Right lung (tissue), 2 donors: ENCODE measurements at regions not wholly inside any gene's neighbourhood (a gene's known extent, or its start where the extent isn't known, plus 50 kb on each side); places are given as distances from the start of the nearest gene placed in this dataset.

ENCODE experiments used
- DNase-seq, 2 donors: peaks; one replicate each; pipeline ENCODE4 v3.0.0-alpha.2; 2013

GRCh38 chr5:10849278-10849677, 88.2 kb upstream of the DAP start:
- no peak for DNase-seq

- no peak for DNase-seq
These were observed 83.0 kb upstream of the DAP start for GRCh38 chr5:10844016-10844415.

GRCh38 chr5:10842823-10843222, 81.8 kb upstream of the DAP start:
- DNase-seq, result no peak

GRCh38 chr5:10839916-10840599, 79.0 kb upstream of the DAP start:
- DNase-seq, result no peak

- no peak for DNase-seq
These were observed 78.1 kb upstream of the DAP start for GRCh38 chr5:10839118-10839517.

GRCh38 chr5:10838038-10838437, 77.0 kb upstream of the DAP start:
- no peak for DNase-seq

GRCh38 chr5:10836986-10837385, 76.0 kb upstream of the DAP start:
- no peak for DNase-seq

- DNase-seq, result no peak
These were observed 73.7 kb upstream of the DAP start for GRCh38 chr5:10834695-10835094.

GRCh38 chr5:10832987-10833386, 72.0 kb upstream of the DAP start:
- DNase-seq, result peak; percentile 47 to 52

GRCh38 chr5:10832421-10832820, 71.4 kb upstream of the DAP start:
- no peak for DNase-seq

- DNase-seq, result peak; percentile 17 to 19
These were observed 70.4 kb upstream of the DAP start for GRCh38 chr5:10831419-10831818.

GRCh38 chr5:10828241-10828640, 67.2 kb upstream of the DAP start:
- no peak for DNase-seq

- no peak for DNase-seq
These were observed 66.5 kb upstream of the DAP start for GRCh38 chr5:10827571-10827970.

- no peak for DNase-seq
These were observed 65.9 kb upstream of the DAP start for GRCh38 chr5:10826971-10827370.

GRCh38 chr5:10825897-10826644, 65.0 kb upstream of the DAP start:
- no peak for DNase-seq

- DNase-seq, result no peak
These were observed 51.2 kb upstream of the DAP start for GRCh38 chr5:10812218-10812617.
